ENCODE measurements at regions not wholly inside any gene's neighbourhood (a gene's known extent, or its start where the extent isn't known, plus 50 kb on each side); places are given as distances from the start of the nearest gene placed in this dataset.
"Not testable (repeated sequence)": the region's sequence is repeated elsewhere in the genome, so short reads cannot be mapped to it uniquely, and the experiment has no call there.

DNA sequence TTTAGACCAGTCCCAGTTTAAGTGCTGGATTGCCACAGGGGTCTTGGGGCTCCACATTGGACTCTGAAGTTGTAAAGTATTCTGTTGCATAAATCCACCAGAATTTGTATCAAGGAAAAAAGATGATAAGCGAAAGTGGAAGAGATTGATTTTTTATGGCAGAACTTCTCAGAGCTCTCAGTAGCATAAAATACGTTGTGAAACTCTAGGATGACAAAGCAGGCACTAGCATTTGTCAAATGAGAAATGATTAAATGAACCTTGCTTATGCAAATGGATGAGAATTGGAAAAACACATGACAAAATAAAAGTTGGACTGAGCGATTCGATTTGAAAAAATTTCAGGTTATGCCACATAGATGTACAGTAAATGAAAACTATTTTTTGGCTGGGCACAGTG is 253.8 kb upstream of the RAB4A start:
- Histone ChIP-seq H3K79me2 (ENCODE audit: insufficient read depth, low read length) (no peaks in the 10 kb centered on the region), H3K27ac (ENCODE audit: low read depth, low read length) (no peak overlapping the region), H3K4me1 (ENCODE audit: insufficient read depth, low read length) (no peaks in the 10 kb centered on the region), H4K20me1 (ENCODE audit: insufficient read depth, low read length) (no peaks in the 10 kb centered on the region), H3K9me3 (ENCODE audit: low read depth, low read length) (no peaks in the 10 kb centered on the region), H3K4me2 (ENCODE audit: insufficient read depth, low read length) (no peak overlapping the region), H3K36me3 (ENCODE audit: insufficient read depth, low read length) (no peaks in the 10 kb centered on the region), H3K27me3 (ENCODE audit: insufficient read depth, low read length) (no peaks in the 10 kb centered on the region), H2AFZ (ENCODE audit: low read length) (no peak overlapping the region), H3K4me3 (ENCODE audit: insufficient read depth, low read length) (no peak overlapping the region)
- DNase-seq (ENCODE audit: insufficient read length, low spot score, missing footprints): no peak
- no peak for TF ChIP-seq CTCF (IDR thresholded peaks at IDR 0.05; ENCODE audit: extremely low read depth, low read depth, low read length)

- DNase-seq (ENCODE audit: insufficient read length, low spot score, missing footprints): no peak
- Histone ChIP-seq H3K27ac (ENCODE audit: low read depth, low read length) (no peak overlapping the region), H4K20me1 (ENCODE audit: insufficient read depth, low read length) (no peaks in the 10 kb centered on the region), H3K27me3 (ENCODE audit: insufficient read depth, low read length) (no peaks in the 10 kb centered on the region), H3K79me2 (ENCODE audit: insufficient read depth, low read length) (no peaks in the 10 kb centered on the region), H3K4me3 (ENCODE audit: insufficient read depth, low read length) (no peak overlapping the region), H3K9me3 (ENCODE audit: low read depth, low read length) (no peaks in the 10 kb centered on the region), H3K4me1 (ENCODE audit: insufficient read depth, low read length) (no peaks in the 10 kb centered on the region), H3K36me3 (ENCODE audit: insufficient read depth, low read length) (no peaks in the 10 kb centered on the region), H2AFZ (ENCODE audit: low read length) (no peak overlapping the region), H3K4me2 (ENCODE audit: insufficient read depth, low read length) (no peak overlapping the region)
- no peak for TF ChIP-seq CTCF (IDR thresholded peaks at IDR 0.05; ENCODE audit: extremely low read depth, low read depth, low read length)
Observed at GRCh38 chr1:229018674-229019295, 252.1 kb upstream of the RAB4A start.

DNA sequence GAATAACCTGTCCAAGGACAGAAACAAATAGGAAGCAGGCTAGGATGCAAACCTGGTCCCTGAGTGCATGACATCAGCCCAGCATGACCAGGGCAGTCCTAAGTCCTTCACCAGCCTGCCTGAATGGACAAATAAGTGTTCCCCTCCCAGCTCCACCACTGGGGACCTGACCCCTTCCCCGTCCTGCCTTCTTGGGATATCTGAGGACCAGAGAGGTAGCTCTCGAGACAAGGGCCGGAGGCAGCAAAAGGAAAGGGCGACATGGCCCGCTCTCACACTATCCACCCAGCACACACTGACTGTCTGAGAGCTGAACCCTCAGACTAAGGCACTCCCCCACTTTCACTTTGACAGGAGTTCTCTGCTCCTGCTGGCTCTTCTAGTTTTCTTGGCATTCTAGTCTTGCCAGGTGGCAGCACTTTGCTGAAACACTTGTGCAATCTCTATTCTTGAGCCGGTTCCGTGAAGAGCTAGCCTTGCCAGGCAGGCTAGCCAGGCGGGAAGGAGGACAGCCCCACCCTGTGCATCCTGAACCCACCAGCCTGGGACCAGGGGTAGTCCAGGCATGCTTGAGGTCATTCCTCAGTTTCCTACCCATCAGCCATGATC is 251.1 kb upstream of the RAB4A start:
- Histone ChIP-seq H3K79me2 (ENCODE audit: insufficient read depth, low read length) (no peaks in the 10 kb centered on the region), H3K27ac (ENCODE audit: low read depth, low read length) (no peak overlapping the region), H3K4me1 (ENCODE audit: insufficient read depth, low read length) (no peaks in the 10 kb centered on the region), H3K36me3 (ENCODE audit: insufficient read depth, low read length) (no peaks in the 10 kb centered on the region), H3K4me2 (ENCODE audit: insufficient read depth, low read length) (no peak overlapping the region), H3K27me3 (ENCODE audit: insufficient read depth, low read length) (no peaks in the 10 kb centered on the region), H2AFZ (ENCODE audit: low read length) (no peak overlapping the region), H4K20me1 (ENCODE audit: insufficient read depth, low read length) (no peaks in the 10 kb centered on the region), H3K4me3 (ENCODE audit: insufficient read depth, low read length) (no peak overlapping the region), H3K9me3 (ENCODE audit: low read depth, low read length) (no peaks in the 10 kb centered on the region)
- TF ChIP-seq CTCF (IDR thresholded peaks at IDR 0.05; ENCODE audit: extremely low read depth, low read depth, low read length): no peak
- no peak for DNase-seq (ENCODE audit: insufficient read length, low spot score, missing footprints)

DNA sequence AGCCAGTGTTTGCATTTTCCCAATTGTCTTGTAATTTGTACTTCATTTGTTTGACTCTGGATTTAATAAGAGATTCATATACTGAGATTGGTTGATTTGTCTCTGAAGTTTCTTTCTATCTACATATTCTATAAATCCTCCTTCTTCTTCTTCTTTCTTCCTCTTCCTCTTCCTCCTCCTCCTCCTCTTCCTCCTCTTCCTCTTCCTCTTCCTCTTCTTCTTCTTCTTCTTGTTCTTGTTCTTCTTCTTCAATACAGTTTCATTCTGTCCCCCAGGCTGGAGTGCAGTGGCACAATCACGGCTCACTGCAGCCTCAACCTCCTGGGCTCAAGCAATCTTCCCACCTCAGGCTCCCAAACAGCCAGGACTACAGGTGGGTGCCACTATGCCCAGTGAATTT is 249.9 kb upstream of the RAB4A start:
- H3K4me3 ChIP-seq (ENCODE audit: insufficient read depth, low read length); H4K20me1 ChIP-seq (ENCODE audit: insufficient read depth, low read length); H3K79me2 ChIP-seq (ENCODE audit: insufficient read depth, low read length); H3K4me2 ChIP-seq (ENCODE audit: insufficient read depth, low read length); DNase-seq (ENCODE audit: insufficient read length, low spot score, missing footprints); H3K36me3 ChIP-seq (ENCODE audit: insufficient read depth, low read length); H3K27ac ChIP-seq (ENCODE audit: low read depth, low read length); H2AFZ ChIP-seq (ENCODE audit: low read length); H3K27me3 ChIP-seq (ENCODE audit: insufficient read depth, low read length); H3K9me3 ChIP-seq (ENCODE audit: low read depth, low read length); H3K4me1 ChIP-seq (ENCODE audit: insufficient read depth, low read length): not testable (repeated sequence)
